ENCODE measurements at regions not wholly inside any gene's neighbourhood (a gene's known extent, or its start where the extent isn't known, plus 50 kb on each side); places are given as distances from the start of the nearest gene placed in this dataset.

DNA sequence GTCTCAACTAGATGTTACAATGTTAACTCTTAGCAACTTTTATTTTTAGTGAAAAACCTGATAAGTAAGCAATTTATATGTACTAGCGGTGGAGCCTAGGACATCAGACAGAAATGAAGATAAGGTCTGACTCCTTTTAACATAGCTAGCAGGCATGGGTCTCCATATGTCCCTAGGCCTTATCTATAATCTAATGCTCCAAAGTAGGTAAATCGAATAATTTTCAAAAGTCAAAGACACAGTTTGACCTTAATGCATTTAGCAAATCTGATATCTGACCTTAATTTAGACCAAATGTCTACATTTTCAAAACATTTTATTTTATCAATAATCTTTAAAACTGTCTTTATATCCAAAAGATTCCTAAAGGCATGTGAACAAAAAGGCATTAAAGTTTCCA is 305.0 kb upstream of the CCNH start:
- Histone ChIP-seq H3K36me3 (ENCODE audit: insufficient read depth, low read length) (no peaks in the 10 kb centered on the region), H3K27ac (ENCODE audit: low read length) (no peak overlapping the region), H3K9ac (ENCODE audit: low read length) (no peak overlapping the region), H3K27me3 (ENCODE audit: insufficient read depth, low read depth, low read length) (no peaks in the 10 kb centered on the region), H4K20me1 (ENCODE audit: insufficient read depth) (no peaks in the 10 kb centered on the region), H3F3A (ENCODE audit: insufficient read depth, low read length, poor library complexity, severe bottlenecking) (no peaks in the 10 kb centered on the region), H2AFZ (ENCODE audit: low read depth, low read length) (no peak overlapping the region), H3K79me2 (replicated peaks; ENCODE audit: insufficient read depth, low read length) (no peaks in the 10 kb centered on the region), H3K4me3 (ENCODE audit: low read length) (no peak overlapping the region), H3K9me3 (ENCODE audit: low read length) (peaks cover 9% of the 10 kb centered on the region), H3K4me2 (ENCODE audit: low read length) (no peak overlapping the region), H3K9me2 (ENCODE audit: insufficient read depth, low read length) (no peaks in the 10 kb centered on the region)
- TF ChIP-seq EP300 (conservative IDR thresholded peaks at IDR 0.05; ENCODE audit: poor library complexity, severe bottlenecking), result no peak
- TF ChIP-seq EZH2 (IDR thresholded peaks at IDR 0.05; ENCODE audit: borderline replicate concordance, insufficient read depth, low read length, poor library complexity, severe bottlenecking), result no peak
- TF ChIP-seq SMC3 (conservative IDR thresholded peaks at IDR 0.05; ENCODE audit: poor library complexity), result no peak
- no peak for TF ChIP-seq RAD21 (conservative IDR thresholded peaks at IDR 0.05)
- TF ChIP-seq, protein P1, sequence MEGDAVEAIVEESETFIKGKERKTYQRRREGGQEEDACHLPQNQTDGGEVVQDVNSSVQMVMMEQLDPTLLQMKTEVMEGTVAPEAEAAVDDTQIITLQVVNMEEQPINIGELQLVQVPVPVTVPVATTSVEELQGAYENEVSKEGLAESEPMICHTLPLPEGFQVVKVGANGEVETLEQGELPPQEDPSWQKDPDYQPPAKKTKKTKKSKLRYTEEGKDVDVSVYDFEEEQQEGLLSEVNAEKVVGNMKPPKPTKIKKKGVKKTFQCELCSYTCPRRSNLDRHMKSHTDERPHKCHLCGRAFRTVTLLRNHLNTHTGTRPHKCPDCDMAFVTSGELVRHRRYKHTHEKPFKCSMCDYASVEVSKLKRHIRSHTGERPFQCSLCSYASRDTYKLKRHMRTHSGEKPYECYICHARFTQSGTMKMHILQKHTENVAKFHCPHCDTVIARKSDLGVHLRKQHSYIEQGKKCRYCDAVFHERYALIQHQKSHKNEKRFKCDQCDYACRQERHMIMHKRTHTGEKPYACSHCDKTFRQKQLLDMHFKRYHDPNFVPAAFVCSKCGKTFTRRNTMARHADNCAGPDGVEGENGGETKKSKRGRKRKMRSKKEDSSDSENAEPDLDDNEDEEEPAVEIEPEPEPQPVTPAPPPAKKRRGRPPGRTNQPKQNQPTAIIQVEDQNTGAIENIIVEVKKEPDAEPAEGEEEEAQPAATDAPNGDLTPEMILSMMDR (IDR thresholded peaks at IDR 0.05; ENCODE audit: poor library complexity, severe bottlenecking), result no peak
- TF ChIP-seq, protein P2, sequence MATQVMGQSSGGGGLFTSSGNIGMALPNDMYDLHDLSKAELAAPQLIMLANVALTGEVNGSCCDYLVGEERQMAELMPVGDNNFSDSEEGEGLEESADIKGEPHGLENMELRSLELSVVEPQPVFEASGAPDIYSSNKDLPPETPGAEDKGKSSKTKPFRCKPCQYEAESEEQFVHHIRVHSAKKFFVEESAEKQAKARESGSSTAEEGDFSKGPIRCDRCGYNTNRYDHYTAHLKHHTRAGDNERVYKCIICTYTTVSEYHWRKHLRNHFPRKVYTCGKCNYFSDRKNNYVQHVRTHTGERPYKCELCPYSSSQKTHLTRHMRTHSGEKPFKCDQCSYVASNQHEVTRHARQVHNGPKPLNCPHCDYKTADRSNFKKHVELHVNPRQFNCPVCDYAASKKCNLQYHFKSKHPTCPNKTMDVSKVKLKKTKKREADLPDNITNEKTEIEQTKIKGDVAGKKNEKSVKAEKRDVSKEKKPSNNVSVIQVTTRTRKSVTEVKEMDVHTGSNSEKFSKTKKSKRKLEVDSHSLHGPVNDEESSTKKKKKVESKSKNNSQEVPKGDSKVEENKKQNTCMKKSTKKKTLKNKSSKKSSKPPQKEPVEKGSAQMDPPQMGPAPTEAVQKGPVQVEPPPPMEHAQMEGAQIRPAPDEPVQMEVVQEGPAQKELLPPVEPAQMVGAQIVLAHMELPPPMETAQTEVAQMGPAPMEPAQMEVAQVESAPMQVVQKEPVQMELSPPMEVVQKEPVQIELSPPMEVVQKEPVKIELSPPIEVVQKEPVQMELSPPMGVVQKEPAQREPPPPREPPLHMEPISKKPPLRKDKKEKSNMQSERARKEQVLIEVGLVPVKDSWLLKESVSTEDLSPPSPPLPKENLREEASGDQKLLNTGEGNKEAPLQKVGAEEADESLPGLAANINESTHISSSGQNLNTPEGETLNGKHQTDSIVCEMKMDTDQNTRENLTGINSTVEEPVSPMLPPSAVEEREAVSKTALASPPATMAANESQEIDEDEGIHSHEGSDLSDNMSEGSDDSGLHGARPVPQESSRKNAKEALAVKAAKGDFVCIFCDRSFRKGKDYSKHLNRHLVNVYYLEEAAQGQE (IDR thresholded peaks at IDR 0.05; ENCODE audit: borderline replicate concordance), result no peak
- TF ChIP-seq MXI1 (conservative IDR thresholded peaks at IDR 0.05; ENCODE audit: poor library complexity, severe bottlenecking), result no peak
- no peak for TF ChIP-seq POLR2AphosphoS5 (IDR thresholded peaks at IDR 0.05)
- no peak for TF ChIP-seq TAF1 (IDR thresholded peaks at IDR 0.05; ENCODE audit: low read depth)

DNA sequence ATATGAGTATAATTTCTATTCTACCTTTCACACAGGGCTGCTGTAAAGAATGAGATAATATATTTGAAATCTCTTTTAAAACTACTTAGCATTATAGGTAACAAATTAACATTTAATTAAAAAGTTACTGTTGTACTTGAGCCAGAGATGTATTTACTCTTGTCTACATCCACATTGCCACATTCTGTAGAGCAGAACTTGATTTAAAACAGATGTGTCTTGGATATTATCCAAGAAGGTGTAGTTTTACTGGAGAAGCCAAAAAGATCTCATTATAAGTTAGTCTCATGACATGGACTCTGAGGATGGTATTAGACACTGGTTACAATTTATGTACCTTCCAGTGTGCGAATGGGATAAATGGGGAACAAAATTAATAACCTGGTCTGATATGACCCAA is 293.1 kb upstream of the CCNH start:
- no peaks in the 10 kb centered on the region for H3F3A ChIP-seq (ENCODE audit: insufficient read depth, low read length, poor library complexity, severe bottlenecking)
- H3K9me2 ChIP-seq (ENCODE audit: insufficient read depth, low read length), result no peaks in the 10 kb centered on the region
- TF ChIP-seq EP300 (conservative IDR thresholded peaks at IDR 0.05; ENCODE audit: poor library complexity, severe bottlenecking), result no peak
- TF ChIP-seq, protein P2 (IDR thresholded peaks at IDR 0.05; ENCODE audit: borderline replicate concordance), result no peak
- TF ChIP-seq, protein P1 (IDR thresholded peaks at IDR 0.05; ENCODE audit: poor library complexity, severe bottlenecking), result no peak
- TF ChIP-seq RAD21 (conservative IDR thresholded peaks at IDR 0.05), result no peak
- no peak for TF ChIP-seq SMC3 (conservative IDR thresholded peaks at IDR 0.05; ENCODE audit: poor library complexity)
- TF ChIP-seq TAF1 (IDR thresholded peaks at IDR 0.05; ENCODE audit: low read depth), result no peak
- no peak for TF ChIP-seq POLR2AphosphoS5 (IDR thresholded peaks at IDR 0.05)
- no peak for TF ChIP-seq EZH2 (IDR thresholded peaks at IDR 0.05; ENCODE audit: borderline replicate concordance, insufficient read depth, low read length, poor library complexity, severe bottlenecking)
- no peak for TF ChIP-seq MXI1 (conservative IDR thresholded peaks at IDR 0.05; ENCODE audit: poor library complexity, severe bottlenecking)
- H3K36me3 ChIP-seq (ENCODE audit: insufficient read depth, low read length), result peaks cover 7% of the 10 kb centered on the region
- no peaks in the 10 kb centered on the region for H3K27me3 ChIP-seq (ENCODE audit: insufficient read depth, low read depth, low read length)
- H3K79me2 ChIP-seq (replicated peaks; ENCODE audit: insufficient read depth, low read length), result no peaks in the 10 kb centered on the region
- no peak overlapping the region for H3K27ac ChIP-seq (ENCODE audit: low read length)
- H2AFZ ChIP-seq (ENCODE audit: low read depth, low read length), result no peak overlapping the region
- no peak overlapping the region for H3K4me2 ChIP-seq (ENCODE audit: low read length)
- H4K20me1 ChIP-seq (ENCODE audit: insufficient read depth), result no peaks in the 10 kb centered on the region
- H3K9me3 ChIP-seq (ENCODE audit: low read length), result peaks cover 7% of the 10 kb centered on the region
- no peak overlapping the region for H3K9ac ChIP-seq (ENCODE audit: low read length)
- no peak overlapping the region for H3K4me3 ChIP-seq (ENCODE audit: low read length)

Measured in neural cell (in vitro differentiated cells).